Epithelial cell of esophagus (primary cell): ENCODE measurements at regions not wholly inside any gene's neighbourhood (a gene's known extent, or its start where the extent isn't known, plus 50 kb on each side); places are given as distances from the start of the nearest gene placed in this dataset.

ENCODE experiments used
- DNase-seq: peaks from one replicate; pipeline ENCODE4 v3.0.0; 2010; ENCODE audit warnings: low read depth
- H3K4me3 ChIP-seq: 2 replicates; pipeline ENCODE4 v1.5.1; 2011; ENCODE audit warnings: mild to moderate bottlenecking, low read length, control low read depth
- CTCF ChIP-seq: IDR thresholded peaks from 2 replicates; pipeline ENCODE4 v1.5.1; 2011; ENCODE audit warnings: low read depth, mild to moderate bottlenecking, low read length, control low read depth, inconsistent platforms; ENCODE audit not compliant: insufficient read depth; ENCODE audit errors: missing control alignments

- DNase-seq, result no peak
- H3K4me3 ChIP-seq, result no peak overlapping the region
- no peak for TF ChIP-seq CTCF
Measured at GRCh38 chr7:8975681-8976080, 542.3 kb downstream of the NXPH1 start.

GRCh38 chr7:8982338-8982992, 549.1 kb downstream of the NXPH1 start:
- no peak for TF ChIP-seq CTCF

GRCh38 chr7:8985255-8985654, 551.8 kb downstream of the NXPH1 start:
- no peak overlapping the region for H3K4me3 ChIP-seq
- DNase-seq, result no peak
- TF ChIP-seq CTCF, result no peak

More at GRCh38 chr7:8982338-8982992, 549.1 kb downstream of the NXPH1 start:
- H3K4me3 ChIP-seq, result no peak overlapping the region
- no peak for DNase-seq

- no peak for DNase-seq
- TF ChIP-seq CTCF, result no peak
- no peak overlapping the region for H3K4me3 ChIP-seq
Measured at GRCh38 chr7:8988267-8988666, 554.9 kb downstream of the NXPH1 start.

GRCh38 chr7:8991159-8991558, 557.8 kb downstream of the NXPH1 start:
- no peak for TF ChIP-seq CTCF
- no peak overlapping the region for H3K4me3 ChIP-seq
- no peak for DNase-seq

- H3K4me3 ChIP-seq, result no peak overlapping the region
- DNase-seq, result no peak
- TF ChIP-seq CTCF, result no peak
Measured at GRCh38 chr7:8998762-8999161, 565.4 kb downstream of the NXPH1 start.

GRCh38 chr7:9013940-9014339, 580.5 kb downstream of the NXPH1 start:
- TF ChIP-seq CTCF, result no peak
- no peak overlapping the region for H3K4me3 ChIP-seq
- no peak for DNase-seq
